SK-N-SH (cell line): ENCODE measurements at regions not wholly inside any gene's neighbourhood (a gene's known extent, or its start where the extent isn't known, plus 50 kb on each side); places are given as distances from the start of the nearest gene placed in this dataset.

Source experiments
- CTCF ChIA-PET: fragments of 300-600, 350-600 bp; formaldehyde crosslinking; extraction: SDS; loops from one replicate; lab custom pipeline; 2021; lab: Yijun Ruan, JAX
- POLR2A ChIA-PET: fragments of 350-600 bp; sonication (Branson Sonifier 250); formaldehyde crosslinking; extraction: SDS; loops from one replicate; lab custom pipeline; 2020; ENCODE audit warnings: antibody characterized with exemption, inconsistent platforms; lab: Yijun Ruan, JAX
- DNase-seq: peaks from one replicate; pipeline ENCODE4 v3.0.0; 2012
- H2AFZ ChIP-seq: fragments of 200-600 bp; sonication (generic); 2 replicates; pipeline ENCODE4 v1.8.1; 2016; ENCODE audit warnings: antibody characterized with exemption, mild to moderate bottlenecking, low read depth
- H3F3A ChIP-seq: fragments of 200-600 bp; sonication (generic); replicated peaks from 2 replicates; pipeline ENCODE3; 2016; ENCODE audit warnings: antibody characterized with exemption, mild to moderate bottlenecking; ENCODE audit not compliant: insufficient read depth
- H3K27ac ChIP-seq, 2 experiments: fragments of 200-500 bp in 1 of 2; fragments of 200-600 bp in 1 of 2; sonication (Bioruptor generic) in 1 of 2; sonication (generic), shearing (Covaris generic) in 1 of 2; 2 replicates each; pipeline versions ENCODE4 v1.5.1 to v1.6.1; 2014 to 2016; ENCODE audit warnings: low read depth in 2 of 2, inconsistent platforms in 1 of 2, low read length in 1 of 2, mild to moderate bottlenecking in 1 of 2, mixed read lengths in 1 of 2
- H3K27me3 ChIP-seq: fragments of 200-600 bp; sonication (generic), shearing (Covaris generic); 2 replicates; pipeline ENCODE4 v1.6.1; 2016; ENCODE audit warnings: mixed run types; ENCODE audit not compliant: insufficient read depth
- H3K36me3 ChIP-seq, 2 experiments: fragments of 200-500 bp in 1 of 2; fragments of 200-600 bp in 1 of 2; sonication (Bioruptor generic) in 1 of 2; sonication (generic) in 1 of 2; replicated peaks in 1 of 2; 2 replicates each; pipeline versions ENCODE3 to v1.5.1; 2014 to 2016; ENCODE audit warnings: low read length in 1 of 2, mild to moderate bottlenecking in 1 of 2; ENCODE audit not compliant: insufficient read depth in 2 of 2, control insufficient read depth in 1 of 2
- H3K4me1 ChIP-seq, 2 experiments: fragments of 200-500 bp in 1 of 2; fragments of 200-600 bp in 1 of 2; sonication (Bioruptor generic) in 1 of 2; sonication (generic), shearing (Covaris generic) in 1 of 2; 2 replicates each; pipeline versions ENCODE4 v1.5.1 to v1.6.1; 2014 to 2016; ENCODE audit warnings: low read depth in 1 of 2, low read length in 1 of 2, mixed run types in 1 of 2; ENCODE audit not compliant: insufficient read depth in 2 of 2, control insufficient read depth in 1 of 2
- H3K4me2 ChIP-seq: fragments of 200-600 bp; sonication (generic), shearing (Covaris generic); 2 replicates; pipeline ENCODE4 v1.6.1; 2017; ENCODE audit warnings: mixed run types
- H3K4me3 ChIP-seq, 2 experiments: fragments of 200-500 bp in 1 of 2; fragments of 200-600 bp in 1 of 2; sonication (Bioruptor generic) in 1 of 2; sonication (generic), shearing (Covaris generic) in 1 of 2; 2 replicates each; pipeline versions ENCODE4 v1.5.1 to v1.8.1; 2014 to 2016; ENCODE audit warnings: low read depth in 2 of 2, inconsistent platforms in 1 of 2, low read length in 1 of 2, mild to moderate bottlenecking in 1 of 2, mixed read lengths in 1 of 2, moderate library complexity in 1 of 2
- H3K79me2 ChIP-seq: fragments of 200-600 bp; sonication (generic); 2 replicates; pipeline ENCODE4 v1.8.1; 2017; ENCODE audit warnings: mild to moderate bottlenecking; ENCODE audit not compliant: insufficient read depth
- H3K9ac ChIP-seq: fragments of 200-600 bp; sonication (generic); 2 replicates; pipeline ENCODE4 v1.6.1; 2017; ENCODE audit warnings: mixed run types
- H3K9me2 ChIP-seq: fragments of 200-600 bp; sonication (generic); 2 replicates; pipeline ENCODE4 v1.6.1; 2017; ENCODE audit warnings: mixed run types
- H3K9me3 ChIP-seq: fragments of 200-600 bp; sonication (generic); 2 replicates; pipeline ENCODE4 v1.6.1; 2017; ENCODE audit warnings: mixed run types, mild to moderate bottlenecking, moderate library complexity
- H4K20me1 ChIP-seq: fragments of 200-600 bp; sonication (generic); 2 replicates; pipeline ENCODE4 v1.6.1; 2017; ENCODE audit warnings: mild to moderate bottlenecking, mixed run types; ENCODE audit not compliant: insufficient read depth
- ELF1 ChIP-seq: IDR thresholded peaks from 2 replicates; pipeline ENCODE4 v1.4.0; 2012
- EP300 ChIP-seq, 2 experiments: IDR thresholded peaks; 2 replicates each; pipeline versions ENCODE4 v1.4.0 to v1.6.1; 2012; ENCODE audit warnings: borderline replicate concordance in 1 of 2, low read depth in 1 of 2, low read length in 1 of 2
- EZH2phosphoT487 ChIP-seq: fragments of 200-600 bp; sonication (generic); IDR thresholded peaks from 2 replicates; pipeline ENCODE4 v1.6.1; 2017; ENCODE audit warnings: low read depth, mixed run types, mild to moderate bottlenecking, antibody characterized with exemption, moderate library complexity, borderline replicate concordance
- FOSL2 ChIP-seq: IDR thresholded peaks from 2 replicates; pipeline ENCODE4 v1.4.0; 2012; ENCODE audit warnings: low read depth, mild to moderate bottlenecking, moderate library complexity, borderline replicate concordance
- MEF2A ChIP-seq: IDR thresholded peaks from 2 replicates; pipeline ENCODE4 v1.4.0; 2012; ENCODE audit warnings: low read depth, borderline replicate concordance
- RAD21 ChIP-seq: IDR thresholded peaks from 2 replicates; pipeline ENCODE4 v1.6.1; 2012; ENCODE audit warnings: mild to moderate bottlenecking, low read length
- RFX5 ChIP-seq: IDR thresholded peaks from 2 replicates; pipeline ENCODE4 v1.6.1; 2012; ENCODE audit warnings: mild to moderate bottlenecking, improper control_type of control experiment, low read length
- SIN3A ChIP-seq: IDR thresholded peaks from 2 replicates; pipeline ENCODE4 v1.6.1; 2012; ENCODE audit warnings: low read depth, mild to moderate bottlenecking, low read length, moderate library complexity, borderline replicate concordance
- SMC3 ChIP-seq: IDR thresholded peaks from 2 replicates; pipeline ENCODE4 v1.6.1; 2012; ENCODE audit warnings: low read depth, low read length, improper control_type of control experiment
- WGBS: methylation state at CpG from one replicate; pipeline ENCODE4 v1.1.6; 2017; ENCODE audit warnings: low lambda C conversion rate; 5-methylcytosine and 5-hydroxymethylcytosine counted together
- TF ChIP-seq, protein P1 (sequence below): IDR thresholded peaks from 2 replicates; pipeline ENCODE4 v1.6.1; 2012; ENCODE audit warnings: mild to moderate bottlenecking, low read depth, low read length, moderate library complexity
- TF ChIP-seq, protein P2 (sequence below): fragments of 150-350 bp; IDR thresholded peaks from 2 replicates; pipeline ENCODE4 v1.6.1; 2017; ENCODE audit warnings: antibody characterized with exemption, low read length, low read depth, borderline replicate concordance
- TF ChIP-seq, protein P3 (sequence below): fragments of 150-350 bp; IDR thresholded peaks from 2 replicates; pipeline ENCODE4 v1.6.1; 2016; ENCODE audit warnings: mild to moderate bottlenecking, low read depth, low read length
- TF ChIP-seq, protein P4 (sequence below): IDR thresholded peaks from 2 replicates; pipeline ENCODE4 v1.4.0; 2012; ENCODE audit warnings: low read depth, borderline replicate concordance
- TF ChIP-seq, protein P5 (sequence below): IDR thresholded peaks from 2 replicates; pipeline ENCODE4 v1.4.0; 2012; ENCODE audit warnings: low read depth, borderline replicate concordance

DNA sequence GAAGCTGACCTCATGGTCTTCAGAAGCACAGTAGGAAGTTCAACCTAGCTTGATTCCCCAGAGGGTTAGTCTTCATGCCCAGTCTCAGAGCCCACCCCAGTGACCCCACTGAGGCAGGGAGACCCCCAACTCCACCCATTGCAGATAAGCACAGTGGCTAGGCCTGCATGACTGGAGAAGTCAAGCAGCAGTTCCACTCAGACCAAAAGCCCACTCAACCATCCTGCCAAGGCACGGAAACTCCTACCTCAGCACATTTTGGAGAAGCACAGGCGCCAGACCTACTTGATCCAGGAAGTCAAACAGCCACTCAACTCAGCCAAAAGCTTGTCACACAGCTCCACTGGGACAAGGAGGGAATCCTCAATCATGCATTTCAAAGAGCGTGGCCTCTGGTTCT lies 78.4 kb upstream of the HTR1E start:
- H3K27me3 ChIP-seq = no peaks in the 10 kb centered on the region
- H3F3A ChIP-seq = no peaks in the 10 kb centered on the region
- no peak for DNase-seq
- H3K4me1 ChIP-seq = peaks cover 0 to 2% of the 10 kb centered on the region in 2 experiments; a peak in 2 of 4 replicates
- 43% methylated on average over 1 of the region's 3 CpGs for WGBS
- no peak overlapping the region for H3K9ac ChIP-seq
- H3K9me2 ChIP-seq = no peaks in the 10 kb centered on the region
- ChIA-PET CTCF (interaction anchor here (0.7 to 1.4 kb wide), 4 partner anchors 13 to 936 kb away, joined by 3 to 4 read pairs (median 3); no protein-coding TSS in a partner anchor), POLR2A (no interaction called here)
- H3K79me2 ChIP-seq = no peaks in the 10 kb centered on the region
- H3K9me3 ChIP-seq = no peaks in the 10 kb centered on the region
- H3K36me3 ChIP-seq = no peaks in the 10 kb centered on the region
- TF ChIP-seq SMC3 (no peak), RAD21 (no peak), ELF1 (no peak), FOSL2 (no peak)
- no peaks in the 10 kb centered on the region for H4K20me1 ChIP-seq
- no peak overlapping the region for H3K4me2 ChIP-seq
- no peak overlapping the region for H3K27ac ChIP-seq
- H3K4me3 ChIP-seq = no peak overlapping the region
- no peak overlapping the region for H2AFZ ChIP-seq

DNA sequence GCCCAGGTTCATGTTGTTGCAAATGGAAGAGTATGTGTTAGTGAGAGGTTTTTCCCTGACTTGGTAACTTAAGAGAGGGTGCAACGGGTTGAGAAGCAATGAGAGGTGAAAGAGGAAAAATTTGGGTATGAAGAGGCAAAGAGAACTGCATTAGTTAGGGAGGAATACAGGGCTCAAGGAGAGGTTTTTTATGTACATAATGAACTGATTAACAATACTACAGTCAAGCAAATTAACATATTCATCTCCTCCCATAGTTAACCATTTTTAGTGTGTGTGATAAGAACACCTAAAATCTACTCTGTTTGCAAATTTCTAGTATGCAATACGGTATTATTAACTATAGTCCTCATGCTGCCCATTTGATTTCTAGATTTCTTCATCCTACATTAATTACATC lies 79.5 kb upstream of the HTR1E start:
- POLR2A ChIA-PET = no interaction called here
- no peak for DNase-seq
- H3K4me2 ChIP-seq = no peak overlapping the region
- no peak overlapping the region for H3K27ac ChIP-seq
- H3K9ac ChIP-seq = no peak overlapping the region
- no peaks in the 10 kb centered on the region for H3K27me3 ChIP-seq
- TF ChIP-seq MEF2A = no peak
- TF ChIP-seq, protein P1, sequence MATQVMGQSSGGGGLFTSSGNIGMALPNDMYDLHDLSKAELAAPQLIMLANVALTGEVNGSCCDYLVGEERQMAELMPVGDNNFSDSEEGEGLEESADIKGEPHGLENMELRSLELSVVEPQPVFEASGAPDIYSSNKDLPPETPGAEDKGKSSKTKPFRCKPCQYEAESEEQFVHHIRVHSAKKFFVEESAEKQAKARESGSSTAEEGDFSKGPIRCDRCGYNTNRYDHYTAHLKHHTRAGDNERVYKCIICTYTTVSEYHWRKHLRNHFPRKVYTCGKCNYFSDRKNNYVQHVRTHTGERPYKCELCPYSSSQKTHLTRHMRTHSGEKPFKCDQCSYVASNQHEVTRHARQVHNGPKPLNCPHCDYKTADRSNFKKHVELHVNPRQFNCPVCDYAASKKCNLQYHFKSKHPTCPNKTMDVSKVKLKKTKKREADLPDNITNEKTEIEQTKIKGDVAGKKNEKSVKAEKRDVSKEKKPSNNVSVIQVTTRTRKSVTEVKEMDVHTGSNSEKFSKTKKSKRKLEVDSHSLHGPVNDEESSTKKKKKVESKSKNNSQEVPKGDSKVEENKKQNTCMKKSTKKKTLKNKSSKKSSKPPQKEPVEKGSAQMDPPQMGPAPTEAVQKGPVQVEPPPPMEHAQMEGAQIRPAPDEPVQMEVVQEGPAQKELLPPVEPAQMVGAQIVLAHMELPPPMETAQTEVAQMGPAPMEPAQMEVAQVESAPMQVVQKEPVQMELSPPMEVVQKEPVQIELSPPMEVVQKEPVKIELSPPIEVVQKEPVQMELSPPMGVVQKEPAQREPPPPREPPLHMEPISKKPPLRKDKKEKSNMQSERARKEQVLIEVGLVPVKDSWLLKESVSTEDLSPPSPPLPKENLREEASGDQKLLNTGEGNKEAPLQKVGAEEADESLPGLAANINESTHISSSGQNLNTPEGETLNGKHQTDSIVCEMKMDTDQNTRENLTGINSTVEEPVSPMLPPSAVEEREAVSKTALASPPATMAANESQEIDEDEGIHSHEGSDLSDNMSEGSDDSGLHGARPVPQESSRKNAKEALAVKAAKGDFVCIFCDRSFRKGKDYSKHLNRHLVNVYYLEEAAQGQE = no peak
- TF ChIP-seq SIN3A = no peak
- TF ChIP-seq, protein P2, sequence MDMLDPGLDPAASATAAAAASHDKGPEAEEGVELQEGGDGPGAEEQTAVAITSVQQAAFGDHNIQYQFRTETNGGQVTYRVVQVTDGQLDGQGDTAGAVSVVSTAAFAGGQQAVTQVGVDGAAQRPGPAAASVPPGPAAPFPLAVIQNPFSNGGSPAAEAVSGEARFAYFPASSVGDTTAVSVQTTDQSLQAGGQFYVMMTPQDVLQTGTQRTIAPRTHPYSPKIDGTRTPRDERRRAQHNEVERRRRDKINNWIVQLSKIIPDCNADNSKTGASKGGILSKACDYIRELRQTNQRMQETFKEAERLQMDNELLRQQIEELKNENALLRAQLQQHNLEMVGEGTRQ = no peak
- TF ChIP-seq EP300 (IDR thresholded peaks at IDR 0.05; ENCODE audit: borderline replicate concordance in 1 of 2, low read depth in 1 of 2, low read length in 1 of 2) = no peak
- TF ChIP-seq FOSL2 = no peak
- TF ChIP-seq SMC3 = no peak
- TF ChIP-seq, protein P3, sequence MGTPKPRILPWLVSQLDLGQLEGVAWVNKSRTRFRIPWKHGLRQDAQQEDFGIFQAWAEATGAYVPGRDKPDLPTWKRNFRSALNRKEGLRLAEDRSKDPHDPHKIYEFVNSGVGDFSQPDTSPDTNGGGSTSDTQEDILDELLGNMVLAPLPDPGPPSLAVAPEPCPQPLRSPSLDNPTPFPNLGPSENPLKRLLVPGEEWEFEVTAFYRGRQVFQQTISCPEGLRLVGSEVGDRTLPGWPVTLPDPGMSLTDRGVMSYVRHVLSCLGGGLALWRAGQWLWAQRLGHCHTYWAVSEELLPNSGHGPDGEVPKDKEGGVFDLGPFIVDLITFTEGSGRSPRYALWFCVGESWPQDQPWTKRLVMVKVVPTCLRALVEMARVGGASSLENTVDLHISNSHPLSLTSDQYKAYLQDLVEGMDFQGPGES = no peak
- no peak for TF ChIP-seq EZH2phosphoT487
- TF ChIP-seq, protein P4, sequence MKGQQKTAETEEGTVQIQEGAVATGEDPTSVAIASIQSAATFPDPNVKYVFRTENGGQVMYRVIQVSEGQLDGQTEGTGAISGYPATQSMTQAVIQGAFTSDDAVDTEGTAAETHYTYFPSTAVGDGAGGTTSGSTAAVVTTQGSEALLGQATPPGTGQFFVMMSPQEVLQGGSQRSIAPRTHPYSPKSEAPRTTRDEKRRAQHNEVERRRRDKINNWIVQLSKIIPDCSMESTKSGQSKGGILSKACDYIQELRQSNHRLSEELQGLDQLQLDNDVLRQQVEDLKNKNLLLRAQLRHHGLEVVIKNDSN = no peak
- no peak for TF ChIP-seq RFX5
- TF ChIP-seq, protein P5, sequence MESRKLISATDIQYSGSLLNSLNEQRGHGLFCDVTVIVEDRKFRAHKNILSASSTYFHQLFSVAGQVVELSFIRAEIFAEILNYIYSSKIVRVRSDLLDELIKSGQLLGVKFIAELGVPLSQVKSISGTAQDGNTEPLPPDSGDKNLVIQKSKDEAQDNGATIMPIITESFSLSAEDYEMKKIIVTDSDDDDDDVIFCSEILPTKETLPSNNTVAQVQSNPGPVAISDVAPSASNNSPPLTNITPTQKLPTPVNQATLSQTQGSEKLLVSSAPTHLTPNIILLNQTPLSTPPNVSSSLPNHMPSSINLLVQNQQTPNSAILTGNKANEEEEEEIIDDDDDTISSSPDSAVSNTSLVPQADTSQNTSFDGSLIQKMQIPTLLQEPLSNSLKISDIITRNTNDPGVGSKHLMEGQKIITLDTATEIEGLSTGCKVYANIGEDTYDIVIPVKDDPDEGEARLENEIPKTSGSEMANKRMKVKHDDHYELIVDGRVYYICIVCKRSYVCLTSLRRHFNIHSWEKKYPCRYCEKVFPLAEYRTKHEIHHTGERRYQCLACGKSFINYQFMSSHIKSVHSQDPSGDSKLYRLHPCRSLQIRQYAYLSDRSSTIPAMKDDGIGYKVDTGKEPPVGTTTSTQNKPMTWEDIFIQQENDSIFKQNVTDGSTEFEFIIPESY = no peak
- no peak for TF ChIP-seq RAD21
- H3K4me1 ChIP-seq = peaks cover 0 to 2% of the 10 kb centered on the region in 2 experiments; a peak in 2 of 4 replicates
- H3K9me2 ChIP-seq = no peaks in the 10 kb centered on the region
- CTCF ChIA-PET = interaction anchor here (0.8 to 1.5 kb wide), 5 partner anchors 10 to 936 kb away, joined by 3 to 6 read pairs (median 3); no protein-coding TSS in a partner anchor
- no peaks in the 10 kb centered on the region for H3K36me3 ChIP-seq
- no peaks in the 10 kb centered on the region for H3K79me2 ChIP-seq
- 20% methylated on average over 2 of the region's 2 CpGs for WGBS
- no peaks in the 10 kb centered on the region for H3F3A ChIP-seq
- H2AFZ ChIP-seq = no peak overlapping the region
- no peak overlapping the region for H3K4me3 ChIP-seq
- H4K20me1 ChIP-seq = no peaks in the 10 kb centered on the region
- no peaks in the 10 kb centered on the region for H3K9me3 ChIP-seq
